Gastroesophageal sphincter (tissue), 4 donors: ENCODE measurements at regions not wholly inside any gene's neighbourhood (a gene's known extent, or its start where the extent isn't known, plus 50 kb on each side); places are given as distances from the start of the nearest gene placed in this dataset.

Experiments
- ATAC-seq: fragments of 150-250 bp; one replicate; pipeline ENCODE4 v1.9.1; 2016; ENCODE audit warnings: mild to moderate bottlenecking, moderate library complexity
- H3K27ac ChIP-seq, 4 donors: fragments of 200-600 bp; sonication (generic) in 3 of 4; 1 replicate in 3 of 4; 2 replicates in 1 of 4; pipeline ENCODE4 v1.5.1; 2016 to 2019
- H3K27me3 ChIP-seq: fragments of 200-600 bp; sonication (generic); one replicate; pipeline ENCODE4 v1.5.1; 2019
- H3K36me3 ChIP-seq, 2 donors: fragments of 200-600 bp; sonication (generic); one replicate each; pipeline ENCODE4 v1.5.1; 2019; ENCODE audit warnings: control low read depth in 1 of 2
- H3K4me1 ChIP-seq, 3 donors: fragments of 200-600 bp; sonication (generic); 1 replicate in 2 of 3; 2 replicates in 1 of 3; pipeline ENCODE4 v1.5.1; 2016 to 2019; ENCODE audit warnings: control low read depth in 2 of 3
- H3K4me3 ChIP-seq, 2 donors: fragments of 200-600 bp; sonication (generic); one replicate each; pipeline ENCODE4 v1.5.1; 2019; ENCODE audit warnings: mild to moderate bottlenecking in 1 of 2, moderate library complexity in 1 of 2
- H3K9me3 ChIP-seq, 3 donors: fragments of 200-600 bp; sonication (generic); one replicate each; pipeline ENCODE4 v1.5.1; 2017 to 2019; ENCODE audit warnings: control low read depth in 2 of 3
- CTCF ChIP-seq, 4 experiments: fragments of 200-600 bp in 2 of 4; fragments of 450-650 bp in 2 of 4; sonication (generic) in 1 of 4; IDR thresholded peaks; one replicate each; pipeline ENCODE4 v1.5.1; 2017 to 2019; ENCODE audit warnings: antibody characterized with exemption in 4 of 4, mild to moderate bottlenecking in 2 of 4, moderate library complexity in 2 of 4
- EP300 ChIP-seq: sonication (generic); formaldehyde crosslinking; IDR thresholded peaks from one replicate; pipeline ENCODE4 v1.6.1; 2017; ENCODE audit warnings: antibody characterized with exemption, mild to moderate bottlenecking
- POLR2A ChIP-seq, 2 donors: fragments of 450-650 bp; IDR thresholded peaks; one replicate each; pipeline ENCODE4 v1.6.1; 2017; ENCODE audit warnings: antibody characterized with exemption in 2 of 2, mild to moderate bottlenecking in 2 of 2, moderate library complexity in 1 of 2
- POLR2AphosphoS5 ChIP-seq: sonication (generic); formaldehyde crosslinking; IDR thresholded peaks from one replicate; pipeline ENCODE4 v1.6.1; 2017; ENCODE audit warnings: antibody characterized with exemption
- WGBS, 2 donors: methylation state at CpG; one replicate each; pipeline ENCODE4 v1.1.5; 2018; ENCODE audit warnings: low coverage in 1 of 2; 5-methylcytosine and 5-hydroxymethylcytosine counted together

GRCh38 chr1:162927421-162927820, 66.4 kb upstream of the CCDC190 start:
- Histone ChIP-seq H3K4me3 (no peak overlapping the region), H3K9me3 (no peaks in the 10 kb centered on the region), H3K36me3 (no peaks in the 10 kb centered on the region), H3K4me1 (peaks cover 0 to 8% (median 0%) of the 10 kb centered on the region in 3 donors), H3K27ac (no peak overlapping the region), H3K27me3 (no peaks in the 10 kb centered on the region)
- WGBS, 2 donors: 86 to 100% methylated on average over 3 to 4 of the region's 5 CpGs
- ATAC-seq: no peak
- no peak for TF ChIP-seq POLR2AphosphoS5
- no peak for TF ChIP-seq POLR2A (IDR thresholded peaks at IDR 0.05)
- TF ChIP-seq EP300: no peak
- no peak for TF ChIP-seq CTCF (IDR thresholded peaks at IDR 0.05)

GRCh38 chr1:162926906-162927305, 65.9 kb upstream of the CCDC190 start:
- Histone ChIP-seq H3K27me3 (no peaks in the 10 kb centered on the region), H3K9me3 (no peaks in the 10 kb centered on the region), H3K4me1 (peaks cover 0 to 8% (median 0%) of the 10 kb centered on the region in 3 donors), H3K36me3 (no peaks in the 10 kb centered on the region), H3K27ac (no peak overlapping the region), H3K4me3 (no peak overlapping the region)
- ATAC-seq: no peak
- TF ChIP-seq CTCF (IDR thresholded peaks at IDR 0.05) (no peak), POLR2A (IDR thresholded peaks at IDR 0.05) (no peak), POLR2AphosphoS5 (no peak), EP300 (no peak)
- 75 to 78% methylated on average over 3 of the region's 3 CpGs for WGBS, 2 donors

- Histone ChIP-seq H3K9me3 (no peaks in the 10 kb centered on the region), H3K27ac (no peak overlapping the region), H3K4me3 (no peak overlapping the region), H3K36me3 (no peaks in the 10 kb centered on the region), H3K4me1 (no peaks in the 10 kb centered on the region), H3K27me3 (no peaks in the 10 kb centered on the region)
- no peak for TF ChIP-seq EP300
- TF ChIP-seq CTCF (IDR thresholded peaks at IDR 0.05): no peak
- TF ChIP-seq POLR2A (IDR thresholded peaks at IDR 0.05): no peak
- no peak for TF ChIP-seq POLR2AphosphoS5
- ATAC-seq: no peak
- WGBS, 2 donors: 70 to 74% methylated on average over 2 of the region's 2 CpGs
These were observed 63.2 kb upstream of the CCDC190 start for GRCh38 chr1:162924179-162924578.

GRCh38 chr1:162922201-162922600, 61.2 kb upstream of the CCDC190 start:
- no peak for ATAC-seq
- H3K36me3 ChIP-seq: no peaks in the 10 kb centered on the region

GRCh38 chr1:162921311-162921710, 60.3 kb upstream of the CCDC190 start:
- Histone ChIP-seq H3K9me3 (no peaks in the 10 kb centered on the region), H3K27ac (no peak overlapping the region), H3K4me3 (no peak overlapping the region), H3K36me3 (no peaks in the 10 kb centered on the region), H3K27me3 (no peaks in the 10 kb centered on the region), H3K4me1 (no peaks in the 10 kb centered on the region)
- 85% methylated on average over 3 of the region's 3 CpGs; no CpG with 5 or more reads in 1 of the 2 donors for WGBS, 2 donors
- ATAC-seq: no peak
- no peak for TF ChIP-seq POLR2A (IDR thresholded peaks at IDR 0.05)
- no peak for TF ChIP-seq CTCF (IDR thresholded peaks at IDR 0.05)
- TF ChIP-seq POLR2AphosphoS5: no peak
- no peak for TF ChIP-seq EP300

More at GRCh38 chr1:162922201-162922600, 61.2 kb upstream of the CCDC190 start:
- 60 to 71% methylated on average over 2 of the region's 2 CpGs for WGBS, 2 donors
- Histone ChIP-seq H3K27ac (no peak overlapping the region), H3K4me3 (no peak overlapping the region), H3K27me3 (no peaks in the 10 kb centered on the region), H3K4me1 (no peaks in the 10 kb centered on the region), H3K9me3 (no peaks in the 10 kb centered on the region)
- no peak for TF ChIP-seq EP300
- no peak for TF ChIP-seq POLR2A (IDR thresholded peaks at IDR 0.05)
